Endothelial cell of umbilical vein (primary cell): ENCODE measurements at regions not wholly inside any gene's neighbourhood (a gene's known extent, or its start where the extent isn't known, plus 50 kb on each side); places are given as distances from the start of the nearest gene placed in this dataset.

ENCODE experiments used
- BruUV-seq: library from RNA; stranded (reverse); fragments of 400-500 nt; replicated peaks from 2 replicates; lab custom pipeline; 2021; lab: Mats Ljungman, UMichigan
- CTCF ChIA-PET: fragments of 300-600, 350-600 bp; sonication (Branson Sonifier 250); formaldehyde crosslinking; loops from one replicate; lab custom pipeline; 2021; ENCODE audit warnings: antibody characterized with exemption, inconsistent platforms; lab: Charles Lee
- POLR2A ChIA-PET: fragments of 300-600, 350-600 bp; sonication (Branson Sonifier 250); formaldehyde crosslinking; loops from one replicate; lab custom pipeline; 2021; ENCODE audit warnings: antibody characterized with exemption, inconsistent platforms; lab: Charles Lee
- DNase-seq: peaks from one replicate; pipeline ENCODE4 v3.0.0-alpha.2; 2011; ENCODE audit warnings: low read depth, low spot score
- FAIRE-seq: peaks from 2 replicates; lab custom pipeline; 2011; peaks lifted over from hg19 to GRCh38; lab: Jason Lieb, UNC
- H2AFZ ChIP-seq: 2 replicates; pipeline ENCODE4 v1.6.0; 2012; ENCODE audit warnings: low read depth, low read length, control low read depth, inconsistent platforms
- H3K27ac ChIP-seq: 2 replicates; pipeline ENCODE4 v1.5.1; 2011; ENCODE audit warnings: low read depth, mild to moderate bottlenecking, control low read depth, low read length, moderate library complexity; ENCODE audit not compliant: insufficient read depth
- H3K27me3 ChIP-seq, 2 experiments: 2 replicates each; pipeline versions ENCODE4 v1.6.0 to v1.6.1; 2011; ENCODE audit warnings: low read length in 2 of 2, mixed read lengths in 1 of 2; ENCODE audit not compliant: control insufficient read depth in 2 of 2, insufficient read depth in 2 of 2
- H3K36me3 ChIP-seq, 2 experiments: 2 replicates in 1 of 2; 3 replicates in 1 of 2; pipeline ENCODE4 v1.5.1; 2011; ENCODE audit warnings: low read length in 2 of 2, mild to moderate bottlenecking in 1 of 2, moderate library complexity in 1 of 2; ENCODE audit not compliant: control insufficient read depth in 2 of 2, insufficient read depth in 2 of 2; ENCODE audit errors: extremely low read depth in 1 of 2
- H3K4me1 ChIP-seq: 3 replicates; pipeline ENCODE4 v1.5.1; 2011; ENCODE audit warnings: mild to moderate bottlenecking, low read length; ENCODE audit not compliant: control insufficient read depth, insufficient read depth; ENCODE audit errors: extremely low read depth
- H3K4me2 ChIP-seq: 2 replicates; pipeline ENCODE4 v1.6.1; 2011; ENCODE audit warnings: low read length, control low read depth, mixed read lengths; ENCODE audit not compliant: insufficient read depth
- H3K4me3 ChIP-seq, 3 experiments: fragments of 200-600 bp in 1 of 3; sonication (generic), shearing (Covaris generic) in 1 of 3; replicated peaks in 1 of 3; 2 replicates each; pipeline ENCODE4 v1.5.1; 2011 to 2016; ENCODE audit warnings: control low read depth in 3 of 3, low read length in 3 of 3, mild to moderate bottlenecking in 2 of 3, inconsistent platforms in 1 of 3, low read depth in 1 of 3, moderate library complexity in 1 of 3; ENCODE audit not compliant: insufficient read depth in 1 of 3
- H3K79me2 ChIP-seq: 2 replicates; pipeline ENCODE4 v1.6.0; 2012; ENCODE audit warnings: low read length, inconsistent platforms; ENCODE audit not compliant: control insufficient read depth, insufficient read depth
- H3K9ac ChIP-seq: replicated peaks from 2 replicates; pipeline ENCODE3; 2011; ENCODE audit warnings: low read length, control low read depth; ENCODE audit not compliant: insufficient read depth; ENCODE audit errors: extremely low read depth
- H3K9me1 ChIP-seq: replicated peaks from 3 replicates; pipeline ENCODE4 v1.6.0; 2011; ENCODE audit warnings: mild to moderate bottlenecking, low read length; ENCODE audit not compliant: control insufficient read depth, insufficient read depth; ENCODE audit errors: extremely low read depth
- H3K9me3 ChIP-seq: replicated peaks from 2 replicates; pipeline ENCODE4 v1.5.1; 2012; ENCODE audit warnings: low read length, inconsistent platforms; ENCODE audit not compliant: control insufficient read depth, insufficient read depth
- H4K20me1 ChIP-seq: replicated peaks from 2 replicates; pipeline ENCODE3; 2011; ENCODE audit warnings: mild to moderate bottlenecking, low read length; ENCODE audit not compliant: control insufficient read depth, insufficient read depth; ENCODE audit errors: extremely low read depth
- EZH2 ChIP-seq: IDR thresholded peaks from 2 replicates; pipeline ENCODE4 v1.6.1; 2012; ENCODE audit warnings: borderline replicate concordance, low read depth, mild to moderate bottlenecking, moderate library complexity, low read length, inconsistent platforms; ENCODE audit not compliant: severe bottlenecking
- FOS ChIP-seq: IDR thresholded peaks from 2 replicates; pipeline ENCODE4 v1.6.1; 2011; ENCODE audit warnings: mild to moderate bottlenecking, low read length, moderate library complexity, borderline replicate concordance; ENCODE audit not compliant: insufficient read depth
- GATA2 ChIP-seq: IDR thresholded peaks from 2 replicates; pipeline ENCODE4 v1.7.0; 2011; ENCODE audit warnings: low read depth, mild to moderate bottlenecking, moderate library complexity, mixed read lengths, low read length; ENCODE audit not compliant: insufficient read length, insufficient read depth
- JUN ChIP-seq: IDR thresholded peaks from 2 replicates; pipeline ENCODE4 v1.6.1; 2011; ENCODE audit warnings: borderline replicate concordance, low read depth; ENCODE audit not compliant: insufficient read length, insufficient read depth
- MYC ChIP-seq: IDR thresholded peaks from one replicate; pipeline ENCODE4 v1.6.1; 2011; ENCODE audit warnings: mild to moderate bottlenecking, low read depth, low read length
- POLR2A ChIP-seq: IDR thresholded peaks from 2 replicates; pipeline ENCODE4 v1.6.1; 2012; ENCODE audit warnings: low read depth, mild to moderate bottlenecking, control low read depth, low read length
- POLR2AphosphoS5 ChIP-seq: IDR thresholded peaks from 2 replicates; pipeline ENCODE4 v1.6.1; 2012; ENCODE audit warnings: low read depth, mild to moderate bottlenecking, control low read depth, low read length, moderate library complexity; ENCODE audit not compliant: insufficient read depth
- dilution Hi-C: fragments of 300-500 bp; cut with MboI; formaldehyde crosslinking; loops from one replicate; pipeline ENCODE4 v1.15.0; 2019; ENCODE audit warnings: low sequenced_read_pairs; ENCODE audit not compliant: extremely low pct_ligation_motif_present
- intact Hi-C: fragments of 100-400 bp; cut with micrococcal nuclease; formaldehyde crosslinking; loops from one replicate; pipeline ENCODE4 v1.10.0; 2022
- TF ChIP-seq, protein P1 (sequence below): IDR thresholded peaks from 2 replicates; pipeline ENCODE4 v1.6.1; 2011; ENCODE audit not compliant: insufficient read depth, insufficient read length
- TF ChIP-seq, protein P2 (sequence below), 2 donors: IDR thresholded peaks; 1 replicate in 1 of 2; 2 replicates in 1 of 2; pipeline ENCODE4 v1.5.1; 2011; ENCODE audit warnings: low read length in 2 of 2, mild to moderate bottlenecking in 2 of 2, moderate library complexity in 2 of 2, control low read depth in 1 of 2, inconsistent platforms in 1 of 2, low read depth in 1 of 2; ENCODE audit not compliant: insufficient read depth in 1 of 2; ENCODE audit errors: extremely low read depth in 1 of 2

DNA sequence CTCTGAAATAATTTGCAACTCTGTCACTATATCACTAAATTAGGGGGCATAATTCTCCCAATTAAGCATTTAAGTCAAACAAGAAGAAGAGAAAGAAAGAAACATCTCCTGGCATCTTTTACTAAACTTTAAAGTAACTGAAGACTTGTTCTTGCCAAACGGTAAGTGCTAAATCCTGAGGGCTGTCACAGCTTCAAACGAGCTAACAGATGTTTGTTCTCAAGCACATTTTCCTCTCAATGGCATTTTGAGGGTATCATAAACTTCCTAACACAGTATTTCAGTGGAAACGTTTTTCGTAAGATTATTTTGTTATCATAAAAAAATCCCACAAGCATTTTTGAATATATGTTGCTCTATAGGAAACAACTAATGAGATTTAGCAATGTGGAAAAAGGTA is 169.5 kb upstream of the TAS2R1 start:
- no peaks in the 10 kb centered on the region for H3K36me3 ChIP-seq
- no peak for FAIRE-seq
- no peaks in the 10 kb centered on the region for H4K20me1 ChIP-seq
- no peaks in the 10 kb centered on the region for H3K79me2 ChIP-seq
- BruUV-seq = no TSS peak
- no peak for DNase-seq
- H2AFZ ChIP-seq = no peak overlapping the region
- CTCF ChIA-PET = no interaction called here
- no peak overlapping the region for H3K27ac ChIP-seq
- H3K9me3 ChIP-seq = peaks cover 6% of the 10 kb centered on the region
- TF ChIP-seq, protein P1, sequence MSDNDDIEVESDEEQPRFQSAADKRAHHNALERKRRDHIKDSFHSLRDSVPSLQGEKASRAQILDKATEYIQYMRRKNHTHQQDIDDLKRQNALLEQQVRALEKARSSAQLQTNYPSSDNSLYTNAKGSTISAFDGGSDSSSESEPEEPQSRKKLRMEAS = no peak
- TF ChIP-seq MYC (no peak), GATA2 (no peak), JUN (no peak), POLR2A (no peak), FOS (no peak), EZH2 (no peak), POLR2AphosphoS5 (no peak)
- TF ChIP-seq, protein P2, sequence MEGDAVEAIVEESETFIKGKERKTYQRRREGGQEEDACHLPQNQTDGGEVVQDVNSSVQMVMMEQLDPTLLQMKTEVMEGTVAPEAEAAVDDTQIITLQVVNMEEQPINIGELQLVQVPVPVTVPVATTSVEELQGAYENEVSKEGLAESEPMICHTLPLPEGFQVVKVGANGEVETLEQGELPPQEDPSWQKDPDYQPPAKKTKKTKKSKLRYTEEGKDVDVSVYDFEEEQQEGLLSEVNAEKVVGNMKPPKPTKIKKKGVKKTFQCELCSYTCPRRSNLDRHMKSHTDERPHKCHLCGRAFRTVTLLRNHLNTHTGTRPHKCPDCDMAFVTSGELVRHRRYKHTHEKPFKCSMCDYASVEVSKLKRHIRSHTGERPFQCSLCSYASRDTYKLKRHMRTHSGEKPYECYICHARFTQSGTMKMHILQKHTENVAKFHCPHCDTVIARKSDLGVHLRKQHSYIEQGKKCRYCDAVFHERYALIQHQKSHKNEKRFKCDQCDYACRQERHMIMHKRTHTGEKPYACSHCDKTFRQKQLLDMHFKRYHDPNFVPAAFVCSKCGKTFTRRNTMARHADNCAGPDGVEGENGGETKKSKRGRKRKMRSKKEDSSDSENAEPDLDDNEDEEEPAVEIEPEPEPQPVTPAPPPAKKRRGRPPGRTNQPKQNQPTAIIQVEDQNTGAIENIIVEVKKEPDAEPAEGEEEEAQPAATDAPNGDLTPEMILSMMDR (IDR thresholded peaks at IDR 0.05; ENCODE audit: extremely low read depth in 1 of 2, insufficient read depth in 1 of 2, low read depth in 1 of 2, low read length in 2 of 2) = no peak
- H3K4me3 ChIP-seq = no peak overlapping the region
- dilution Hi-C loops = no loop called here
- POLR2A ChIA-PET = no interaction called here
- no peaks in the 10 kb centered on the region for H3K27me3 ChIP-seq
- H3K9me1 ChIP-seq = no peaks in the 10 kb centered on the region
- H3K4me2 ChIP-seq = no peak overlapping the region
- no peaks in the 10 kb centered on the region for H3K4me1 ChIP-seq
- intact Hi-C loops = no loop called here
- H3K9ac ChIP-seq = no peak overlapping the region
